ENCODE measurements at regions not wholly inside any gene's neighbourhood (a gene's known extent, or its start where the extent isn't known, plus 50 kb on each side); places are given as distances from the start of the nearest gene placed in this dataset.

- no peaks in the 10 kb centered on the region for H3K9me1 ChIP-seq (ENCODE audit: insufficient read depth, low read length)
- no peak overlapping the region for H3K4me3 ChIP-seq (ENCODE audit: insufficient read depth, low read depth, low read length)
- no peak overlapping the region for H3K14ac ChIP-seq (replicated peaks; ENCODE audit: low read depth, low read length)
- H3K18ac ChIP-seq (ENCODE audit: low read depth, low read length) = no peak overlapping the region
- H3K23ac ChIP-seq (ENCODE audit: low read depth, low read length) = no peak overlapping the region
- H2BK15ac ChIP-seq (ENCODE audit: low read depth, low read length) = no peak overlapping the region
- no peaks in the 10 kb centered on the region for H3K36me3 ChIP-seq (ENCODE audit: control insufficient read depth, insufficient read depth, low read length)
- DNase-seq (no peak), ATAC-seq (ENCODE audit: low read depth) (no peak)
- intact Hi-C loops (cut with micrococcal nuclease) = no loop called here
- no peak overlapping the region for H2BK20ac ChIP-seq (ENCODE audit: low read depth, low read length)
- H3K56ac ChIP-seq (ENCODE audit: extremely low read depth, insufficient read depth, low read length) = no peak overlapping the region
- no peak overlapping the region for H3K4ac ChIP-seq (ENCODE audit: low read depth, low read length)
- POLR2A ChIA-PET (ENCODE audit: unreplicated experiment) = no interaction called here
- no peak overlapping the region for H4K91ac ChIP-seq (ENCODE audit: insufficient read depth, low read depth, low read length)
- no peak overlapping the region for H3K27ac ChIP-seq (ENCODE audit: insufficient read depth, low read length)
- dilution Hi-C loops (cut with HindIII; ENCODE audit: low sequenced_read_pairs, unreplicated experiment) = no loop called here
- no peaks in the 10 kb centered on the region; the same call in 1 of the 2 replicates for H4K20me1 ChIP-seq (ENCODE audit: insufficient read depth, low read length)
- H2BK120ac ChIP-seq (ENCODE audit: low read depth, low read length) = no peak overlapping the region
- TF ChIP-seq SMC3 (IDR thresholded peaks at IDR 0.05; ENCODE audit: low read depth, low read length) (no peak), RAD21 (IDR thresholded peaks at IDR 0.05; ENCODE audit: low read length) (no peak), MXI1 (IDR thresholded peaks at IDR 0.05; ENCODE audit: borderline replicate concordance, low read depth, low read length) (no peak)
- TF ChIP-seq, protein P1, sequence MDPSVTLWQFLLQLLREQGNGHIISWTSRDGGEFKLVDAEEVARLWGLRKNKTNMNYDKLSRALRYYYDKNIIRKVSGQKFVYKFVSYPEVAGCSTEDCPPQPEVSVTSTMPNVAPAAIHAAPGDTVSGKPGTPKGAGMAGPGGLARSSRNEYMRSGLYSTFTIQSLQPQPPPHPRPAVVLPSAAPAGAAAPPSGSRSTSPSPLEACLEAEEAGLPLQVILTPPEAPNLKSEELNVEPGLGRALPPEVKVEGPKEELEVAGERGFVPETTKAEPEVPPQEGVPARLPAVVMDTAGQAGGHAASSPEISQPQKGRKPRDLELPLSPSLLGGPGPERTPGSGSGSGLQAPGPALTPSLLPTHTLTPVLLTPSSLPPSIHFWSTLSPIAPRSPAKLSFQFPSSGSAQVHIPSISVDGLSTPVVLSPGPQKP (IDR thresholded peaks at IDR 0.05; ENCODE audit: borderline replicate concordance, low read depth, low read length) = no peak
- in situ Hi-C loops (cut with MboI; ENCODE audit: low sequenced_read_pairs) = no loop called here
- H2AK5ac ChIP-seq (ENCODE audit: low read depth, low read length) = no peak overlapping the region
- CTCF ChIA-PET = interaction anchor here (1.0 kb wide), 1 partner anchor 23 kb away, joined by 4 read pairs; no protein-coding TSS in a partner anchor
- no TSS peak for BruUV-seq (replicated peaks)
- H3K27me3 ChIP-seq (ENCODE audit: control insufficient read depth, insufficient read depth, low read length) = no peaks in the 10 kb centered on the region
- H2AFZ ChIP-seq (replicated peaks; ENCODE audit: low read length, poor library complexity) = no peak overlapping the region
- no peak overlapping the region for H4K8ac ChIP-seq (ENCODE audit: low read depth in 2 of 2, low read length in 2 of 2)
- no peak overlapping the region for H3K4me2 ChIP-seq (ENCODE audit: low read depth, low read length)
- no peak overlapping the region for H4K5ac ChIP-seq (ENCODE audit: low read depth, low read length)
- no peak overlapping the region for H2AK9ac ChIP-seq (replicated peaks; ENCODE audit: low read depth, low read length, poor library complexity)
- no peaks in the 10 kb centered on the region for H3K4me1 ChIP-seq (ENCODE audit: control insufficient read depth, insufficient read depth, low read length)
- no peak overlapping the region for H2BK5ac ChIP-seq (ENCODE audit: low read depth, low read length, poor library complexity, severe bottlenecking)
- no peaks in the 10 kb centered on the region for H3K79me1 ChIP-seq (ENCODE audit: low read depth in 1 of 2, low read length in 2 of 2)
- H3K9ac ChIP-seq (ENCODE audit: low read depth, low read length) = no peak overlapping the region
- peaks cover 4% of the 10 kb centered on the region; the same call in 1 of the 2 replicates for H3K9me3 ChIP-seq (ENCODE audit: control insufficient read depth, insufficient read depth, low read length)
- WGBS, 2 experiments (ENCODE audit: extremely low coverage in 2 of 2, insufficient read length in 1 of 2) = 50% methylated on average over 1 of the region's 13 CpGs; no CpG with 5 or more reads in 1 of the 2 experiments
These were observed 103.1 kb downstream of the KIF4B start for GRCh38 chr5:155116456-155117251.
